HG03060 (cell line): ENCODE measurements at regions not wholly inside any gene's neighbourhood (a gene's known extent, or its start where the extent isn't known, plus 50 kb on each side); places are given as distances from the start of the nearest gene placed in this dataset.
"Not testable (repeated sequence)": the region's sequence is repeated elsewhere in the genome, so short reads cannot be mapped to it uniquely, and the experiment has no call there.

Experiments
- ATAC-seq: cut with Tn5 transposase; IDR thresholded peaks from one replicate; pipeline ENCODE4 v1.9.1; 2021; ENCODE audit warnings: low read depth, moderate number of reproducible peaks; ENCODE audit not compliant: unreplicated experiment

- no peak for ATAC-seq
These were observed 525.4 kb downstream of the TMEM121 start for GRCh38 chr14:106051796-106052195.

GRCh38 chr14:106055289-106055688 lies 528.9 kb downstream of the TMEM121 start:
- no peak for ATAC-seq

- no peak for ATAC-seq
These were observed 532.0 kb downstream of the TMEM121 start for GRCh38 chr14:106058342-106058741.

GRCh38 chr14:106060276-106060975 lies 534.0 kb downstream of the TMEM121 start:
- no peak for ATAC-seq

DNA sequence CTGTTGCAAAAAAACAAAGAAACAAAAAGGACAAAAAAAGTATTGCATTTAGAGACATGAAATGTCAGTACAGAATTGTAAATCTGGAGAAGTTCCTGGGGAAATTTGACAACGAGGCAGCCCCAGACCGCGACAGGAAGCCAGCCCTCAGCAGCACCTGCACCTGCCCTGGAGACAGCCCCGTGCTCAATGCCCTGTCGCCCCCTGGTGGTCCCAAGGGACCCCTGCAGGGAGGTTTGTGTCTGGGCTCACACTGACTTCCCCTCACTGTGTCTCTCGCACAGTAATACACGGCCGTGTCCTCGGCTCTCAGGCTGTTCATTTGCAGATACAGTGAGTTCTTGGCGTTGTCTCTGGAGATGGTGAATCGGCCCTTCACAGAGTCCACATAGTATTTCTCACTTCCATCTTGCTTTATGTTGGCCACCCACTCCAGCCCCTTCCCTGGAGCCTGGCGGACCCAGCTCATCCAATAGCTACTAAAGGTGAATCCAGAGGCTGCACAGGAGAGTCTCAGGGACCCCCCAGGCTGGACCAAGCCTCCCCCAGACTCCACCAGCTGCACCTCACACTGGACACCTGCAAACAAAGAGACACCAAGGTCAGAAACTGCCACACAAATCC lies 535.6 kb downstream of the TMEM121 start:
- not testable (repeated sequence) for ATAC-seq

DNA sequence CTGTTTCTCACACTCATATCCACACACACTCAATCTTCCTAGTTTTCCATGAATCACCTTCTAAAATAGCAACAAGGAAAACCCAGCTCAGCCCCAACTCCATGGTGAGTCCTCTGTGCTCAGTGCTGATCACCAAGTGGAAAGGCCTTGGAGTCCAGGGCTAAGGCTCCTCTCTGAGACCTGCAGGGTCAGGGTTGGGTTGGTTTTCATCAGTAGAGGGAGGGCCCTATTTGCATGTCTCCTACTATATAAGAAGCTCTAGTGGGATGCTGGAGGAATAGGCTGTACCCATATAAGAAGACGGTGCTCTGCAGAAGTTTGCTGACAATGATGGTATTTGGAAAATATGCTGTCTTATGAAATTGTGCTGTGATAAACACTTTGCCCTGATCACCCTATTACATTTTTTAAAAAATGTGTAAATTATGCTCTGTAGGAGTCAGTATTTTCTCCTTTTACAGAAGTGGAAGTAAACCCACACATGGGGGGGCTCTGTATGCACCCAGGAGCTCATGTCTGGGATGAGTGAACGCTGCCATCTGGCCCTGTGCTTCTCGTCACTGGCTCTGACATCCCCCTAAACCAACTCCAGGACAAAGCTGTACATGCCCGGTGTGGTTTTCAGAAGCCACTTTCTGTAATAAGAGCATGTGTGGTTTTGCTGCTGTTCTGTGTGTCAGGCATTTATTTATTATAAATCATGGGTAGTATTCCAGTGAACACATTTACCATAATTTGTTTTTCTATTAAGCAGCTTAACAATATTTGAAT lies 536.3 kb downstream of the TMEM121 start:
- ATAC-seq: no peak

DNA sequence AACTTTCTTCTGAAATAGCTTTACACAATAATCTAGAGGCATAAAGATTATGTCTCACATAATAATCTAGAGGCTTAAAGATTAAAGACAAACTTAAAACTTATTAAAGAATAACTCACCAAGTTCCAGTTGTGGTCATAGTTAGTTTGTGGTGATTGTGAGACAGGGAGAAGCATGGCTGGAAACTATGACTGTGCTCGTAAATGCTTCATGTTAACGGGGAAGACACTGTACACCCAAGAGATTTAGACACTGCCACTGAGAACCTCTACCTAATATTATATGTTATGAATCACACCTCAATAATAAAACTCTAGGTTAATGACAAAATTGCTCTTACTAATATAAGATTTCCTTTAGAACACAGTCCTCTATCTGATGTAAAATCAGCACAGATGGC lies 541.6 kb downstream of the TMEM121 start:
- no peak for ATAC-seq

DNA sequence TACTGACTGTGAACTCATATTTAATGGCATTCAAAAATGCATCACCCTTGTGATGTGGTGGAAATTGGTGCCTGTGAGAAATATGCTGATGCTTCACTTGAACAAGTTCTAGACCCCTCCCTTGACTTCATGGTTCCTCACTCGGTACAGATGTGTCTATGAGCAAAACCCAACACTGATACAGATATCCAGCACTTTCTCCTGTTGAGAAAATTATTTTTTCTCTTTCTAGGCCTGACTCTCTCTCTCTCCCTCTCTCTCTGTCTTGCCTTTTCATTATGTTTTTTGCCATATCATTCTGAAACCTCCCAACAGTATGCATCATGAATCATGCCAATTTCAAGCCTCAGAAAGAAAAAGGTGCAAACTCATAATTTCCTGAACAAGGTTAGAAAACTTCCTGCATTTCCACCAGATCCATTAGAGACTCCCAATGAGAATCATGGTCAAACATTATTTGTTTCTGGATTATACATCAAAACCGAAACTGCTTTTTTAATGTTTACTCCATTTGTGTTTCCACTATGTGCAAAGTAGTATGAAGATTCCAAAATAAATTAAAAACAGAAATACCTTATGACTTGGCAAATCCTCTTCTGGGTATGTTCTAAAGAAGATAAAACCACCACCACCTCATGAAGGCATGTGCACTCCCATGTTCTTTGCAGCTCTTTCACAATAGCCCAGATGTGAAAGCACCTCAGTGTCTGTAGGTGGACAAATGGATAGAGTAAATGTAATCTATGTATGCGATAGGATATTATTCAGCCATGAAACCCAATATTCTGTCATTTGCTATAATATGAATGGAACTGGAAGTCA lies 543.6 kb downstream of the TMEM121 start:
- no peak for ATAC-seq

- no peak for ATAC-seq
These were observed 554.5 kb downstream of the TMEM121 start for GRCh38 chr14:106080922-106081321.

DNA sequence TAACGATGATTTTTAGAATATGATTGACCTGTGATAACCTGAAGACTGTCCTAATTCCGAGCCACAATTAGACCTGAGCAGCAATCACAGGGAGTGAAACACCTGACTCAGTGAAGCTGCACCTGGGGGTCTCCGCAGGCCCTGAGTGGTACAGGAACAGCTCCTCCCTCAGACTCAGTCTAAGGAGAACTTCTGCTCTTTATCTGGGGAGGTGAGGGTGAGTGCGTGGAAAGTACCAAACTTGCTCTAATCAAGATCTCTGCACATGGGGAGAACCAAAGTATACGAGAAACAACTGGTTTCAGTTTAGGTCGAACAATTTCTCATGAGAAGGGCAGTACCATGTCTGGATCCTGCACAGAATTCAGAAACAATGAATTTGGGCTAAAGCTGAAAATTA lies 555.3 kb downstream of the TMEM121 start:
- not testable (repeated sequence) for ATAC-seq

DNA sequence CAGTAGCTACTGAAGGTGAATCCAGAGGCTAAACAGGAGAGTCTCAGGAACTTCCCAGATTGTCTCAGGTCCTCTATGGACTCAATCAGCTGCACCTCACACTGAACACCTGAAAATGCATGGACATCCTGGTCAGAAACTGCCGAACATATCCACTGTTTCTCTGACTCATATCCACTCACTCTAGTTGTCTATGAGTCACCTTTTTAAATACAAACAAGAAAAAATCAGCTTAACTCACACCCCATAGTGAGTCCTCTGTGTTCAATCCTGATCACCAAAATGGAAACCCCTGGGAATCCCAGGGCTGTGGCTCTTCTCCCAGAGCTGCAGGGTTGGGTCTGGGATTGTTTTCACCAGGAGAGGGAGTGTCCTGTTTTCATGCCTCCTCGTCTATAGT lies 556.7 kb downstream of the TMEM121 start:
- ATAC-seq: no peak

DNA sequence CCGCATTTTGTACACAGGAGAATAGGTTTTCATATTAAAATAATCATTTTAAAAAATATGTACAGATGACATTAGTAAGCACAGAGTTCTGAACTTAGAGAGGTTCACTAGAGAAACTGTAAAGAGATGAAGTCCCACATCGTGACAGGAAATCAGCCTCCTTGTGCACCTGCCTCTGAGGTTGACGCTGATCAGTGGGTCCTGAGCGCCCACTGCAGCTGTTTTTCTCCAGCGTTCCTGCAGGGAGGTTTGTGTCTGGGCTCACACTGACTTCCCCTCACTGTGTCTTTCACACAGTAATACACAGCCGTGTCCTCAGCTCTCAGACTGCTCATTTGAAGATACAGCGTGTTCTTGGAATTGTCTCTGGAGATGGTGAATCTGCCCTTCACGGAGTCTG lies 561.5 kb downstream of the TMEM121 start:
- no peak for ATAC-seq

GRCh38 chr14:106088860-106089259 lies 562.5 kb downstream of the TMEM121 start:
- not testable (repeated sequence) for ATAC-seq

DNA sequence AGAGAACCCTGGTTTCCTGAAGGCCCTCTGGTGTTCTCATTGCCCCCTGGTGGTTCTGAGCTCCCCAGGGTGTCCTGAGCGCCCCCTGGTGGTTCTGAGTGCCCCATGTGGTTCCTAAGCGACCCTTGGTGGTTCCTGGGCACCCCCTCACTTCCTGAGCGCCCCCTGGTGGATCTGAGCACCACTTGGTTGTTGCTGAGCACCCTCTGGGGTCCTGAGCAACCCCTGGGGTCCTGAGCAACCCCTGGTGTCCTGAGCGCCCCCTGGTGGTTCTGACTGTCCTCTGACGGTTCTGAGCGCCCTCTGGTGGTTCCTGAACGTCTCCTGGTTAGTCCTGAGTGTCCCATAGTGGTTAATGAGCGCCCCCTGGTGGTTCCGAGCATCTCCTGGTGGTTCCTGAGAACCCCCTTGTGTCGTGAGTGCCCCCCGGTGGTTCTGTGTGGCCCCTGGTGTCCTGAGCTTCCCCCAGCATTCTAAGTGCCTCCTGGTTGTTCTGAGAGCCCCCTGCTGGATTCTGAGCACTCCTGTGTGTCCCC lies 568.3 kb downstream of the TMEM121 start:
- no peak for ATAC-seq

DNA sequence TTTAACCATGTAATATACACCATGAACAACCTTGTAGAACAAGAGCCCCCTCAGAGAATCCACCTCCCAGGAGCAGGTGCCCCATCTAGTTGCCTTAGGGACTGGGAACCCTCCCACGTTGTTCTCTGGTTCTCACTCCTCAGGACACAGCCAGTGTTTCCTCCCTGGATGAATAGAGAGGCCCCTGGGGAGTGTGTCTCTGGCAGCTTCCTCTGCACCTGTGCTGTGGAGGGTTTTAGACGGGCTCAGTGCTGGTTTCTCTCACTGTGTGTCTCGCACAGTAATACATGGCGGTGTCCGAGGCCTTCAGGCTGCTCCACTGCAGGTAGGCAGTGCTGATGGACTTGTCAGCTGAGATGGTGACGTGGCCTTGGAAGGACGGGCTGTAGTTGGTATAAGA lies 581.3 kb downstream of the TMEM121 start:
- ATAC-seq: no peak

- ATAC-seq: no peak
These were observed 583.0 kb downstream of the TMEM121 start for GRCh38 chr14:106109337-106109736.

DNA sequence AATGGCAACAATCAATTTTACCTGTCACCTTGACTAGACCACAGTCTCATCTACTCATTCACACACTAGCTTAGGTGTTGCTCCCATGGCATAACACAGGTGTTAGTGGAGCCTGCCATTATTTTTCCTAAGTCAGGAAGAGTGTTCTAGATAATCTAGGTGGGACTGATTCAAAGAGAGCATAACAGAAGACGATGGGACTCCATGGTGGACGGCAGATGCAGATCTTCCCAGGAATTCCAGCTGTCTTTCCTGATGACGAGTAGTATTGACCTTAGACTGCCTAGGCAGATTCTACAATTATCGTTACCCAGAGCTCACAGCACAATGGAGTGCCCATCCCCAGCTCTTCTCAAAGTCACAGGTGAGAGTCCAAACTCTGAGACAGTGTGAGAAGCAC lies 589.0 kb downstream of the TMEM121 start:
- no peak for ATAC-seq

DNA sequence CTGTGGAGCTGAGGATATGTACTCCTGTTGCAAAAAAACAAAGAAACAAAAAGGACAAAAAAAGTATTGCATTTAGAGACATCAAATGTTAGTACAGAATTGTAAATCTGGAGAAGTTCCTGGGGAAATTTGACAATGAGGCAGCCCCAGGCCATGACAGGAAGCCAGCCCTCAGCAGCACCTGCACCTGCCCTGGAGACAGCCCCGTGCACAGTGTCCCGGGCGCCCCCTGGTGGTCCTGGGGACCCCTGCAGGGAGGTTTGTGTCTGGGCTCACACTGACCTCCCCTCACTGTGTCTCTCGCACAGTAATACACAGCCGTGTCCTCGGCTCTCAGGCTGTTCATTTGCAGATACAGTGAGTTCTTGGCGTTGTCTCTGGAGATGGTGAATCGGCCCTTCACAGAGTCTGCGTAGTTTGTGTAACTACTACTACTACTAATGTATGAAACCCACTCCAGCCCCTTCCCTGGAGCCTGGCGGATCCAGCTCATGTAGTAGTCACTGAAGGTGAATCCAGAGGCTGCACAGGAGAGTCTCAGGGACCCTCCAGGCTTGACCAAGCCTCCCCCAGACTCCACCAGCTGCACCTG lies 590.1 kb downstream of the TMEM121 start:
- not testable (repeated sequence) for ATAC-seq

GRCh38 chr14:106120101-106120500 lies 593.7 kb downstream of the TMEM121 start:
- no peak for ATAC-seq

DNA sequence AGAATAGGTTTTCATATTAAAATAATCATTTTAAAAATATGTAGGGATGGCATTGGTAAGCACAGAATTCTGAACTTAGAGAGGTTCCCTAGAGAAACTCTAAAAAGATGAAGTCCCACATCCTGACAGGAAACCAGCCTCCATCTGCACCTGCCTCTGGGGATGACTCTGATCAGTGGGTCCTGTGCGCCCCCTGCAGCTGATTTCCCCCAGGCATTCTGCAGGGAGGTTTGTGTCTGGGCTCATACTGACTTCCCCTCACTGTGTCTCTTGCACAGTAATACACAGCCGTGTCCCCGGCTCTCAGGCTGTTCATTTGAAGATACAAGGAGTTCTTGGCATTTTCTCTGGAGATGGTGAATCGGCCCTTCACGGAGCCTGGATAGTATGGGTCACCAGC lies 602.9 kb downstream of the TMEM121 start:
- ATAC-seq: no peak
